ENCODE measurements at regions not wholly inside any gene's neighbourhood (a gene's known extent, or its start where the extent isn't known, plus 50 kb on each side); places are given as distances from the start of the nearest gene placed in this dataset.

GRCh38 chr2:107362993-107363392 lies 463.7 kb upstream of the RGPD4 start:
- Histone ChIP-seq H3K9me2 (ENCODE audit: insufficient read depth) (peaks cover 12% of the 10 kb centered on the region), H3K79me2 (replicated peaks; ENCODE audit: insufficient read depth) (no peaks in the 10 kb centered on the region), H3K4me1 (ENCODE audit: insufficient read depth) (no peaks in the 10 kb centered on the region), H4K20me1 (replicated peaks; ENCODE audit: insufficient read depth) (no peaks in the 10 kb centered on the region), H2AFZ (no peak overlapping the region), H3K4me2 (no peak overlapping the region), H3K4me3 (no peak overlapping the region), H3K36me3 (ENCODE audit: insufficient read depth) (no peaks in the 10 kb centered on the region), H3F3A (replicated peaks; ENCODE audit: low read depth) (no peaks in the 10 kb centered on the region), H3K27me3 (ENCODE audit: insufficient read depth) (no peaks in the 10 kb centered on the region), H3K27ac (ENCODE audit: low read depth) (no peak overlapping the region)
- Mint-ChIP-seq H3K9me3 (no peaks in the 10 kb centered on the region), H3K4me1 (no peaks in the 10 kb centered on the region; the same call in 1 of the 3 replicates), H3K36me3 (ENCODE audit: low read depth) (no peaks in the 10 kb centered on the region), H3K27me3 (ENCODE audit: insufficient read depth, low read depth, poor library complexity) (peaks cover 4% of the 10 kb centered on the region), H3K4me3 (no peak overlapping the region), H3K27ac (no peak overlapping the region)
- TF ChIP-seq ETS1 (IDR thresholded peaks at IDR 0.05) (no peak), EZH2 (IDR thresholded peaks at IDR 0.05; ENCODE audit: low read depth, unreplicated experiment) (no peak), EZH2phosphoT487 (IDR thresholded peaks at IDR 0.05; ENCODE audit: unreplicated experiment) (no peak), ZNF114 (CRISPR knock-in tag; IDR thresholded peaks at IDR 0.05) (no peak), NANOG (IDR thresholded peaks at IDR 0.05; ENCODE audit: borderline replicate concordance) (no peak), ZNF462 (CRISPR knock-in tag; IDR thresholded peaks at IDR 0.05) (no peak), JUNB (IDR thresholded peaks at IDR 0.05; ENCODE audit: unreplicated experiment) (no peak), ZNF331 (CRISPR knock-in tag; IDR thresholded peaks at IDR 0.05; ENCODE audit: low read depth) (no peak), STAT1 (IDR thresholded peaks at IDR 0.05; ENCODE audit: unreplicated experiment) (no peak)
- DNase-seq (ENCODE audit: low spot score) (no peak), ATAC-seq (no peak)
